ENCODE measurements at regions not wholly inside any gene's neighbourhood (a gene's known extent, or its start where the extent isn't known, plus 50 kb on each side); places are given as distances from the start of the nearest gene placed in this dataset.

DNA sequence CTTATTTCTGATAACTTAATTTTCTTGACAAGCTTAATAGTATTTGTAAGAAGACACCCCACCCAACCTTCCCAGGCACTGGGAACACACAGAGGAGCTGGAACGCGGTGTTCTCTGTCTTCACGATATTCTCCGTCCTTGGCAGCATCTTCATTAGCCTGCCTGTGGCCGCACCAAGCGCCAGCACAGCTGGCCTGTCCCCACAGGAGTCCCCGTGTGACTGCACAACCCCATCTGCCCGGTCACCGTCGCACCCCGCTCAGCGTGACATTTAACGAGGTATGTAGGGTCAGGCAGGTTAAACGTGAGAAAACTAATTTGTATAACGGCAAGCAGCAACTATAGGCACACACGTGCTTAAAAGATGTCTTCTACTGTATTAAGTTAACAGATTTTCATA, 293.3 kb downstream of the BRD1 start:
- no peak for DNase-seq (ENCODE audit: low read depth)
- H3K4me3 ChIP-seq (ENCODE audit: low read depth, low read length), result no peak overlapping the region

DNA sequence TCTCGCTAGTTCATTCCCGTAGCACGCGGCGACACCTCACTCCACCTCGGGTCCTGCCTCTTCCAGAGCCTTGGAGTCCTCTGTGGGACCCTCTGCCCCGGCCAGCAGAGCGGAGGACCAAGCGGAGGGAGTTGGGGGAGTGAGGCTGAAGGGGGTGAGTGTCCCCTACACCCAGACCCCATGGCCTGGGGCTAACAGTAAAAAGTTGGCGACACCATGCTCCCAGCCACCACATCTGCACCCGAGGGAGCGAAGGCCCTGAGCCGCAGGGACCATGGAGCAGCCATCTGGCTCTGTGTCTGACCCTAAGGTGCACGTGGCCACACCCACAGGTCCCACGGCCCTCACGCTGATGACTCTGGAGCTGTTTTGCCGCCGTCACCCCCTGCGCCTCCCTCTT, 293.8 kb downstream of the BRD1 start:
- TF ChIP-seq, protein P1, sequence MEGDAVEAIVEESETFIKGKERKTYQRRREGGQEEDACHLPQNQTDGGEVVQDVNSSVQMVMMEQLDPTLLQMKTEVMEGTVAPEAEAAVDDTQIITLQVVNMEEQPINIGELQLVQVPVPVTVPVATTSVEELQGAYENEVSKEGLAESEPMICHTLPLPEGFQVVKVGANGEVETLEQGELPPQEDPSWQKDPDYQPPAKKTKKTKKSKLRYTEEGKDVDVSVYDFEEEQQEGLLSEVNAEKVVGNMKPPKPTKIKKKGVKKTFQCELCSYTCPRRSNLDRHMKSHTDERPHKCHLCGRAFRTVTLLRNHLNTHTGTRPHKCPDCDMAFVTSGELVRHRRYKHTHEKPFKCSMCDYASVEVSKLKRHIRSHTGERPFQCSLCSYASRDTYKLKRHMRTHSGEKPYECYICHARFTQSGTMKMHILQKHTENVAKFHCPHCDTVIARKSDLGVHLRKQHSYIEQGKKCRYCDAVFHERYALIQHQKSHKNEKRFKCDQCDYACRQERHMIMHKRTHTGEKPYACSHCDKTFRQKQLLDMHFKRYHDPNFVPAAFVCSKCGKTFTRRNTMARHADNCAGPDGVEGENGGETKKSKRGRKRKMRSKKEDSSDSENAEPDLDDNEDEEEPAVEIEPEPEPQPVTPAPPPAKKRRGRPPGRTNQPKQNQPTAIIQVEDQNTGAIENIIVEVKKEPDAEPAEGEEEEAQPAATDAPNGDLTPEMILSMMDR (IDR thresholded peaks at IDR 0.05; ENCODE audit: low read depth, low read length, missing control alignments), result no peak
- no peak for DNase-seq (ENCODE audit: low read depth)
- no peak overlapping the region for H3K4me3 ChIP-seq (ENCODE audit: low read depth, low read length)

More for the DNA sequence above, 293.3 kb downstream of the BRD1 start:
- TF ChIP-seq, protein P1 (IDR thresholded peaks at IDR 0.05; ENCODE audit: low read depth, low read length, missing control alignments), result no peak

DNA sequence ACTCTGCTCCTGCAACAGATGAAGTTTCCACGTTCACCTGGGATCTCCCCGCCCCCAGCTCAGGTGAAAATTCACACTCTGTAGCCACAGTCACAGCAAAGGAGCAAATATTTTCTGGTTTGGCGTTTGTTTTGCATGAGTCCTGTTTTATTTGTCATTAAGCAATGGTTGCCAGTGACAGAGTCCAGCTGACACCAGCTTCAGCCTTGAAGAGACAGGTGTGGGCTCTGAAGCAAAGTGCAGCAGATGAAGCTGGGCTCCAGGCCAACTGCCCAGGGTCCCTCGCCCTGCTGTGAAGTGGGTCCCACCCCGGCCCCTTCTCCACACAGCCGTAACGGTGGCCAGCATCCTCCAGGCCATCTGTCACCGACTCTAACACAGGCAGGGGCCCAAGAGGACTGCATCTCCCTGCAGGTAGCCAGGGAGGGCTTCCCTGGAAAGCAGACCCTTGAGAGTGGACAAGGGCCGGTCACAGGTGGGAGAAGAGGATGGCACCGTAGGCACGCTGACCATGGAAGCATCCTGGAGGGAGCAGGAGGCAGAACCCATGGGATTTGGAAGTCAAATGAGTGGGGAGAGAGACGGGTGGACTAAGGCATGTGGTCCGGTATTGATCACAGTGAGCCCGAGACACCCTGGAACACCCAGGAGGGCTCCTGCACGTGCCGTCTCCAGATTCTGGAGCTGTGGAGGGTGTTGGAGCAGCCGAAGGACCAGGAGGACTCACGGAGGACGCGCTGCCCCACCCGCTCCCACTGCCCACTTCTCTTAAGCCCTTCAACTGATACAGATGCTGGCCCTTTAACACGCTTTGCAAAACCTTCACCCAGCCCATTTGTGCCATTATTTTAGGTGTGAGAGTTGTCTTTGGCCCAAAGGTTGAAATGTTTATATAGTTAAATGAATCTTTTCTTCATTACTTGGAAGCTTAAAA, 294.5 kb downstream of the BRD1 start:
- TF ChIP-seq, protein P1 (IDR thresholded peaks at IDR 0.05; ENCODE audit: low read depth, low read length, missing control alignments), result no peak
- H3K4me3 ChIP-seq (ENCODE audit: low read depth, low read length), result no peak overlapping the region
- no peak for DNase-seq (ENCODE audit: low read depth)

DNA sequence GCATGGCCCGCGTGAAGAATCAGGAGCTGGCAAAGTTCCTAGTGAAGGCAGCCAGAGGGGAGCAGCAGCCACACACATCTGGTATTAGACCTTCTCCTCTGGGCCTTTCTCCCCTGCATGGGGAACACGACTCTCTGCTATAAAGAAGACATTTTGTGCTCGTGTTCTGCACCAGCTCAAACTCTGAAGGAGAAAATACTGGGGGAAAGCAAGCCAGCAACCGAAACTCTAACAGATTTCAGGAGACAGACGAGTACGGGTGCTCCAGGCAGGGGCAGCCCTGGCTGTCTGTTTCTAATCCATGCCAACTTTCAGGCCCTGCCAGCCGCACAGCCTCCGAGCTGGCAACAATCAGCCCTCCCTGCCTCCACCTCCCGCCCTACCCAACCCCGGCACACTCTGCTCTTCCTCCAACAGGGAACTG, 296.3 kb downstream of the BRD1 start:
- TF ChIP-seq, protein P1 (IDR thresholded peaks at IDR 0.05; ENCODE audit: low read depth, low read length, missing control alignments), result no peak
- no peak for DNase-seq (ENCODE audit: low read depth)
- H3K4me3 ChIP-seq (ENCODE audit: low read depth, low read length), result no peak overlapping the region

DNA sequence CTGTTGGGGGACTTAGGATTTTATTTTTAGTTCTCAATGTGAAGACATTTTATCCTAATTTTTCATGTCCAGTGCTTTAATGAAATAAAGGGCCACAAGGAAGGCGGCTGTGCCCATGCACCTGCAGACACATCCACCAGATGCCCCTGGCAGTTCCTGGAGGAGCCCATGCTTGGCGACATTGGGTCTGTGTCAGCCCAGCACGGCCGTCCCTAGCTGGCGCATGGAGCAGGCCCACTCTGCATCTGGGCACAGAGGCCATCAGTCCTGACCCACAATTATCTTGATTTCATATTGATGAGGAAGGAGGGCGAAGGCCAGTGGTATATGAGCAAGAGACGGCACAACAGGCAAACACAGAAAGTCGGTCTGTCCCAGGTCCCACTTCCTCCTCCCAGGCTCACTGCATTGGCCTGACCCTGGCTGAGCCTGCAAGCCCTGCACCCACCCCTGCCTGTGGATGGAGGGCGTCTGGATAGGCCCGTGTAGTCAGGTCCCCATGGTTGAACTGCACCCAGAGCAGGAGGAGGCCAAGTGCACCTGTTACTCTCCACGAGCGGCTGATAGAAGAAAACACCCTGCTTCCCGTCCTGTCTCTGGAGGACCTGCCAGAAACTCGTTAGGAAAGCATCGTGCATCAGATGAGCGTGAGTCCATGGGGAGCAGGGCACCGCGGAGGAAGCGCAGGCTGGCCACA, 296.9 kb downstream of the BRD1 start:
- DNase-seq (ENCODE audit: low read depth), result no peak
- TF ChIP-seq, protein P1 (IDR thresholded peaks at IDR 0.05; ENCODE audit: low read depth, low read length, missing control alignments), result no peak
- H3K4me3 ChIP-seq (ENCODE audit: low read depth, low read length), result no peak overlapping the region

DNA sequence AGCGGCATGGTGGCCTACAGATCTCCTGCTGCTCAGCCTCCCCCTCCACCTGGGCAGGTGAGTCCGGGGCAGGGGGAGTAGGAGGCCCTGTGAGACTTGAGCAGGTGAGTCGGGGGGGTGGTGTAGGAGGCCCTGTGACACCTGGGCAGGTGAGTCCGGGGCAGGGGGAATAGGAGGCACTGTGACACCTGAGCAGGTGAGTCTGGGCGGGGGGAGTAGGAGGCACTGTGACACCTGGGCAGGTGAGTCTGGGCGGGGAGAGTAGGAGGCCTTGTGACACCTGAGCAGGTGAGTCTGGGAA, 299.3 kb downstream of the BRD1 start:
- TF ChIP-seq, protein P1 (IDR thresholded peaks at IDR 0.05; ENCODE audit: low read depth, low read length, missing control alignments), result no peak
- no peak for DNase-seq (ENCODE audit: low read depth)
- no peak overlapping the region for H3K4me3 ChIP-seq (ENCODE audit: low read depth, low read length)
